NCI-H82 treated with DMSO at 0.1 percent for 48 hours (cell line): ENCODE measurements at regions not wholly inside any gene's neighbourhood (a gene's known extent, or its start where the extent isn't known, plus 50 kb on each side); places are given as distances from the start of the nearest gene placed in this dataset.
"Not testable (repeated sequence)": the region's sequence is repeated elsewhere in the genome, so short reads cannot be mapped to it uniquely, and the experiment has no call there.

ENCODE experiments used
- DNase-seq: peaks from one replicate; lab custom pipeline; 2025; ENCODE audit not compliant: unreplicated experiment; lab: John Stamatoyannopoulos, UW

- DNase-seq = peak; percentile 73
Measured at GRCh38 chr5:36739751-36740221, 133.4 kb downstream of the SLC1A3 start.

GRCh38 chr5:36740259-36740898 is 134.0 kb downstream of the SLC1A3 start:
- DNase-seq = no peak

GRCh38 chr5:36741128-36741527 is 134.7 kb downstream of the SLC1A3 start:
- DNase-seq = no peak

GRCh38 chr5:36743891-36744772 is 132.4 kb upstream of the NIPBL start:
- DNase-seq = peak; percentile 54

GRCh38 chr5:36744773-36745589 is 131.6 kb upstream of the NIPBL start:
- peak; percentile 49 for DNase-seq

DNA sequence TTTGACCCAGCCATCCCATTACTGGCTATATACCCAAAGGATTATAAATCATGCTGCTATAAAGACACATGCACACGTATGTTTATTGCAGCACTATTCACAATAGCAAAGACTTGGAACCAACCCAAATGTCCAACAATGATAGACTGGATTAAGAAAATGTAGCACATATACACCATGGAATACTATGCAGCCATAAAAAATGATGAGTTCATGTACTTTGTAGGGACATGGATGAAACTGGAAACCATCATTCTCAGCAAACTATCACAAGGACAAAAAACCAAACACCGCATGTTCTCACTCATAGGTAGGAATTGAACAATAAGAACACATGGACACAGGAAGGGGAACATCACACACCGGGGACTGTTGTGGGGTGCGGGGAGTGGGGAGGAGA is 128.8 kb upstream of the NIPBL start:
- not testable (repeated sequence) for DNase-seq

DNA sequence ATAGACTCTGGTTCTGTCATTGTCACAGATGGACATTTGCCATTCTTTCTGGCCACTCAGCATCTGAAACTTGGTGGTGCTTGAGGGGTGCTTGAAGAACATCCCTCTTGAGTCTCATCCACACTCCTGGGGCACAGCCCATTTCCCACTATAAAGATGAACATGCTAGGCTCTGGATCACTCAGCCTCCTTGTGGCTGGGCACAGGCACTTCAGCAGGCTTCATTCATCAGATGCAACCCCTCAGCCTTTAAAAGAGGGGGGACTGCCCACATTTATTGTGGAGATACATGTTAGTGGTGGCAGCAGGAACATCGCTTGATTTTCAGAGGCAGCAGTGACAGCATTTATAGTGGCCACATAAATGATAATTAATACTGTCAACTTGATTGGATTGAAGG is 124.7 kb upstream of the NIPBL start:
- DNase-seq = no peak

DNA sequence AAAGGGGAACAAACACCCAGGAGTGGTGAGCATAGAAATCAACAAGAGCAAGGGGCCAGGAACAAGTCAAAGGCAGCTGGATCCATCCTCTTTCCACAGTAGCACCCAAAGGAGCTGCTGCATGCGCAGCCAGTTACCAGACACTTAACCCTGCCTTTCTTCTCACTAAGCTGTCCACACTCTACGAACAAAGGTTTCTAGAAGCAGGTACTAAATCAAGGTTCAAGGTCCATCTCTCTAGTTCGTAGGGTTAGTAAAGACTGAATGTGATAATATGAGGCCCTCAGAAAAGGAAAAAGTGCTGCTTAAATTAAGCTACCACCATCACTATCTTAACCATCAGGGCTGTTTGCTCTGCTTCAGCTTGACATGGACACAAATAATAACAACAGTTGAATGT is 121.2 kb upstream of the NIPBL start:
- DNase-seq = no peak

- no peak for DNase-seq
Measured at GRCh38 chr5:36755920-36756488, 120.6 kb upstream of the NIPBL start.

DNA sequence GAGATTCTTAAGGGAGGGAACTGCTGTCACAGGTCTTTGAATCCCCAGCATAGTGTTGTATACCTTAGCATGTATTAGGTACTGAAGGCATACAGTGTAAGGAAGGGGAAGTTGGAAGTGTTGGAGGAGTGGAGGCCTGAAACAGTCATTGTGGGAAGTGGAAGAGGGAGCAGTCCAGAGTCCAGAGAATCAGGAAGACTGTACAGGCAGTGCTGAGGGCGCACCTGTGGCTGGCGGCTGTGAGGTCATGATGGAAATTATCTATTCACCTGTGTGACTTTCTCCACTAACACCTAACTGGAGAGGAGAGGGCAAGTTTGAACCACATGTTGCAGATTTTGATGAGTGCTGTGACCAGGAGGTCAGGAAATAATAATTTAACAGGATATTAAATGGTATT is 119.7 kb upstream of the NIPBL start:
- DNase-seq = no peak

DNA sequence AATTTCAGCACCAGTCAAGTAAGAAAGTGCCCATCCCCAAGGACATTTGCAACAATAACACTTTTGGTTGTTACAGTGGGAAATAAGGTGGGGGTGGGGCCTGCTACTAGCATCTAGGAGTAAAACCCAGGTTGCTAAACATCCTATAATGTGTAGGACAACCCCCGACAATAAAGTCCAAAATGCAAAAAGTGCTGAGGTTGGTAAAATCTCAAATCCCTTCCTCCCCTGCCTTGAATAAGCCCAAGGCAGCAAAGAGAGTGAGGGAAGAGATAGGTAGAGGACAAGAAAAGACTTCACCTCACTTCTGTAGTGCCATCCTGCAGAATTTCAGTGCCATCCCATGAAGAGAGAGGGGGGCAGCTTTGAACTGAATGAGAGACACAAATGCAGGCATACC is 117.5 kb upstream of the NIPBL start:
- no peak for DNase-seq

DNA sequence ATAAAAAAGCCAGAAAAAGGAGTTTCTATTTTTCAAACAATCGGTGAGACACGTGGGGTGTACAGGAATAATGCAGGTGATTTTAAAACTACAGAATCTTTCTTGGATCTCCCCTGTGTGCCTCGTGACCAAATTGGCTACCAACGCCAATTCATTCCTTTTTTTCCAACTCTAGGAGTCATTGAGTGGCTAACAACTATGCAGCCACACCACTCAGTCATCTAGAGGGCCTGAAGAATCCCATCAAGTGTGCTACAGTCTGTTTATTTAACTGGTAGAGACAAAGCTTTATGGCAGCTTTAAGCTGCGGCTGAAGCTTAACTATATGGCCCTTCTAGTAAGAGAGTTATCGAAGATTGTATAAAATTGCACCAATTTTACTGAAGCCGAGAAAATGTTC is 113.1 kb upstream of the NIPBL start:
- no peak for DNase-seq

GRCh38 chr5:36765876-36766275 is 110.7 kb upstream of the NIPBL start:
- no peak for DNase-seq

GRCh38 chr5:36766981-36767380 is 109.6 kb upstream of the NIPBL start:
- DNase-seq = no peak

- DNase-seq = no peak
Measured at GRCh38 chr5:36768450-36768849, 108.1 kb upstream of the NIPBL start.

GRCh38 chr5:36769129-36769770 is 107.3 kb upstream of the NIPBL start:
- no peak for DNase-seq

DNA sequence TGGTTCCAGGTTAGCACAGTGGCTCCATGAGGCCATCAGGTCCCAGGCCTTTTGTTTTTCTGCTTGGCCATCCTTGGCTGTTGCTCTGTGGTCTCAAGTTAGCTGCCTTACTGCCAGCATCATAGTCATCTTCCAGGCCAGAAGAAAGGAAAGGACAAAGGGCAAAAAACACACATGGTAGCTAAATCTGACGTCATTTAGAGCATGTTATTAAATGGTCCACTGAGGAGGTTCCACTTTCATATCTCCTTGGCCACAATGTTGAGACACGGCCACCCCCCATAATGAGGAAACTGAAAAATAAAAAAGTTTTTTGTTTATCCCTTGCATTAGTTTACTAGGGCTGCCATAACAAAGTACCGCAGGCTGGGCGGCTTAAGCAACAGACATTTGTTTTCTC is 106.4 kb upstream of the NIPBL start:
- no peak for DNase-seq

- peak; percentile 84 for DNase-seq
Measured at GRCh38 chr5:36772276-36773140, 104.1 kb upstream of the NIPBL start.

DNA sequence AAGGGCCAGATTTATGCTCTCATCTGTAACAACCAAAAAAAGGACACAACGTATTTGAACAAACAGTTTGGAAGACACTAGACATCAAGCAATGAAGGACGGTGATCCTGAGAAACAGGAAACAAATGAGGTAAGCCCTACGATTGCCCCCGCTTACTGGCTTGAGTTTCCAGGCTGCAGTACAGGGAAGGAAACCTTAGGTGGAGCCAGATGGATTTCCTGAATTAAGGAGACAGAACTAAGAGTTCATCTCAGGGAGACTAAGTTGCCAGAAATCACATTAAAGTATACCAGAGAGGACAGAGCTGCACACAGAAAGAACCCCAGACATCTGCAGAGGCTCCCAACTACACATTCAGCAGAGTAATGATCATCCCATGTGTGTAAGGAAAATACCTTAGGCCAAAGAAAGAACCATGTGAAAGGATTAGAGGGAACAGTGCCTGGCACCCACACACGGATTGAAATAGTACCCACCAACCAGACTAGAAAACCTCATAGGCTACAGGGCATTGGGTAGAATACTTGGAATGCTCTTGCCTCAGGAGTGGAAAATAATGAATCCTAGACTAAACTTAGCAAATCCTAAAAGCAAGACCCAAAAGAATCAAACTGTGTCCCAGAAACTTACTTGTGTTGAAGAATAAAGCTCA is 99.3 kb upstream of the NIPBL start:
- DNase-seq = peak; percentile 54
